Skin of body (tissue), 1 donor: ENCODE measurements at regions not wholly inside any gene's neighbourhood (a gene's known extent, or its start where the extent isn't known, plus 50 kb on each side); places are given as distances from the start of the nearest gene placed in this dataset.

Experiments used
- DNase-seq: peaks from one replicate; lab custom pipeline; 2025; lab: John Stamatoyannopoulos, UW

- no peak for DNase-seq
Observed at GRCh38 chr6:91718198-91718597, 1131.3 kb upstream of the MAP3K7 start.

GRCh38 chr6:91717094-91717493 lies 1130.2 kb upstream of the MAP3K7 start:
- no peak for DNase-seq

GRCh38 chr6:91716361-91716760 lies 1129.5 kb upstream of the MAP3K7 start:
- DNase-seq = no peak

- no peak for DNase-seq
Observed at GRCh38 chr6:91715171-91715805, 1128.4 kb upstream of the MAP3K7 start.

GRCh38 chr6:91713911-91714310 lies 1127.0 kb upstream of the MAP3K7 start:
- no peak for DNase-seq

GRCh38 chr6:91711518-91711917 lies 1124.6 kb upstream of the MAP3K7 start:
- no peak for DNase-seq

- DNase-seq = no peak
Observed at GRCh38 chr6:91710342-91710741, 1123.5 kb upstream of the MAP3K7 start.

GRCh38 chr6:91708534-91708933 lies 1121.7 kb upstream of the MAP3K7 start:
- DNase-seq = no peak

GRCh38 chr6:91705646-91706045 lies 1118.8 kb upstream of the MAP3K7 start:
- DNase-seq = no peak

GRCh38 chr6:91704531-91704930 lies 1117.7 kb upstream of the MAP3K7 start:
- DNase-seq = no peak

- DNase-seq = no peak
Observed at GRCh38 chr6:91697010-91697695, 1110.3 kb upstream of the MAP3K7 start.

GRCh38 chr6:91695221-91695620 lies 1108.3 kb upstream of the MAP3K7 start:
- DNase-seq = no peak

GRCh38 chr6:91694016-91694654 lies 1107.3 kb upstream of the MAP3K7 start:
- DNase-seq = no peak

GRCh38 chr6:91691449-91691848 lies 1104.6 kb upstream of the MAP3K7 start:
- DNase-seq = no peak

- DNase-seq = no peak
Observed at GRCh38 chr6:91683240-91683639, 1096.4 kb upstream of the MAP3K7 start.

GRCh38 chr6:91681296-91681695 lies 1094.4 kb upstream of the MAP3K7 start:
- no peak for DNase-seq

GRCh38 chr6:91678679-91679446 lies 1092.0 kb upstream of the MAP3K7 start:
- DNase-seq = no peak

GRCh38 chr6:91672201-91672600 lies 1085.3 kb upstream of the MAP3K7 start:
- no peak for DNase-seq

GRCh38 chr6:91669871-91670268 lies 1083.0 kb upstream of the MAP3K7 start:
- DNase-seq = no peak

- DNase-seq = peak; percentile 4
Observed at GRCh38 chr6:91669154-91669870, 1082.4 kb upstream of the MAP3K7 start.

GRCh38 chr6:91667596-91667995 lies 1080.7 kb upstream of the MAP3K7 start:
- DNase-seq = no peak
